GM06990 (cell line): ENCODE measurements at regions not wholly inside any gene's neighbourhood (a gene's known extent, or its start where the extent isn't known, plus 50 kb on each side); places are given as distances from the start of the nearest gene placed in this dataset.

Experiments used
- DNase-seq: peaks from one replicate; pipeline ENCODE4 v3.0.0-alpha.2; 2011; ENCODE audit not compliant: insufficient read length; ENCODE audit errors: extremely low read depth
- H3K27me3 ChIP-seq: replicated peaks from 2 replicates; pipeline ENCODE4 v1.6.0; 2011; ENCODE audit warnings: low read length; ENCODE audit not compliant: control insufficient read depth, insufficient read depth
- H3K36me3 ChIP-seq: 2 replicates; pipeline ENCODE4 v1.5.1; 2011; ENCODE audit warnings: low read length; ENCODE audit not compliant: control insufficient read depth, insufficient read depth
- H3K4me3 ChIP-seq: replicated peaks from 2 replicates; pipeline ENCODE4 v1.5.1; 2011; ENCODE audit warnings: low read depth, mild to moderate bottlenecking, control low read depth, low read length
- TF ChIP-seq, protein P1 (sequence below): IDR thresholded peaks from 2 replicates; pipeline ENCODE4 v1.5.1; 2011; ENCODE audit warnings: low read length, control low read depth, mild to moderate bottlenecking, inconsistent platforms; ENCODE audit not compliant: insufficient read depth, poor library complexity, severe bottlenecking

GRCh38 chr10:63767138-63767801 lies 246.1 kb downstream of the REEP3 start:
- no peak overlapping the region for H3K4me3 ChIP-seq
- no peaks in the 10 kb centered on the region for H3K27me3 ChIP-seq
- DNase-seq = no peak
- TF ChIP-seq, protein P1, sequence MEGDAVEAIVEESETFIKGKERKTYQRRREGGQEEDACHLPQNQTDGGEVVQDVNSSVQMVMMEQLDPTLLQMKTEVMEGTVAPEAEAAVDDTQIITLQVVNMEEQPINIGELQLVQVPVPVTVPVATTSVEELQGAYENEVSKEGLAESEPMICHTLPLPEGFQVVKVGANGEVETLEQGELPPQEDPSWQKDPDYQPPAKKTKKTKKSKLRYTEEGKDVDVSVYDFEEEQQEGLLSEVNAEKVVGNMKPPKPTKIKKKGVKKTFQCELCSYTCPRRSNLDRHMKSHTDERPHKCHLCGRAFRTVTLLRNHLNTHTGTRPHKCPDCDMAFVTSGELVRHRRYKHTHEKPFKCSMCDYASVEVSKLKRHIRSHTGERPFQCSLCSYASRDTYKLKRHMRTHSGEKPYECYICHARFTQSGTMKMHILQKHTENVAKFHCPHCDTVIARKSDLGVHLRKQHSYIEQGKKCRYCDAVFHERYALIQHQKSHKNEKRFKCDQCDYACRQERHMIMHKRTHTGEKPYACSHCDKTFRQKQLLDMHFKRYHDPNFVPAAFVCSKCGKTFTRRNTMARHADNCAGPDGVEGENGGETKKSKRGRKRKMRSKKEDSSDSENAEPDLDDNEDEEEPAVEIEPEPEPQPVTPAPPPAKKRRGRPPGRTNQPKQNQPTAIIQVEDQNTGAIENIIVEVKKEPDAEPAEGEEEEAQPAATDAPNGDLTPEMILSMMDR = no peak
- no peaks in the 10 kb centered on the region for H3K36me3 ChIP-seq

DNA sequence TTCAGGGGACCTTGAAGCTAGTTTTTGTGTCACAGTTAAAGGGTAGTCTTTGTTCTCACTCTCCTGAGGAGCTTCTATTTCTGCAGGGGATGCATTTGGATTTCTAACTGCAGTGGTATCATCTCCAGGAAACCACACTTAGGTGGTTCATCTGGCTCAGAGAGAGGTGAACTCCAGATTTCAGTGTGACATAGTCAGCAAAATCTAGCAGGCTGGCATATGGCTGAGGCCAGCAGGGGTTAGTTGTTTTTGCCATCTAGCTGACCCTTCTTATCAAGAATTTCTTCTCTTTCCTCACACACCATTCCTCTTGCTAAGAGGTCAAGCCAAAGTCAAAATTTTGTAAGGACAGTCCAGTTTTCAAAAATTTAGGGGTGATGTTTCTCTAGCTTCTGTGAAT lies 248.2 kb downstream of the REEP3 start:
- Histone ChIP-seq H3K27me3 (no peaks in the 10 kb centered on the region), H3K36me3 (no peaks in the 10 kb centered on the region), H3K4me3 (no peak overlapping the region)
- TF ChIP-seq, protein P1 = no peak
- DNase-seq = no peak

GRCh38 chr10:63770523-63770922 lies 249.3 kb downstream of the REEP3 start:
- no peaks in the 10 kb centered on the region for H3K36me3 ChIP-seq
- no peaks in the 10 kb centered on the region for H3K27me3 ChIP-seq
- TF ChIP-seq, protein P1 = peak; percentile 12
- DNase-seq = no peak
- no peak overlapping the region for H3K4me3 ChIP-seq

- TF ChIP-seq, protein P1 = no peak
- Histone ChIP-seq H3K36me3 (no peaks in the 10 kb centered on the region), H3K4me3 (no peak overlapping the region), H3K27me3 (no peaks in the 10 kb centered on the region)
- no peak for DNase-seq
These were observed 251.3 kb downstream of the REEP3 start for GRCh38 chr10:63772491-63772890.

- TF ChIP-seq, protein P1 = no peak
- Histone ChIP-seq H3K4me3 (no peak overlapping the region), H3K27me3 (no peaks in the 10 kb centered on the region), H3K36me3 (no peaks in the 10 kb centered on the region)
- DNase-seq = no peak
These were observed 251.9 kb downstream of the REEP3 start for GRCh38 chr10:63773106-63773505.

GRCh38 chr10:63773962-63774361 lies 252.8 kb downstream of the REEP3 start:
- Histone ChIP-seq H3K36me3 (no peaks in the 10 kb centered on the region), H3K4me3 (no peak overlapping the region), H3K27me3 (no peaks in the 10 kb centered on the region)
- TF ChIP-seq, protein P1 = no peak
- no peak for DNase-seq
